Fibroblast of skin of back (primary cell): ENCODE measurements at regions not wholly inside any gene's neighbourhood (a gene's known extent, or its start where the extent isn't known, plus 50 kb on each side); places are given as distances from the start of the nearest gene placed in this dataset.

ENCODE experiments used
- DNase-seq: peaks from one replicate; pipeline ENCODE4 v3.0.0-alpha.2; 2013

- DNase-seq = no peak
These were observed 139.0 kb upstream of the LINC00305 start for GRCh38 chr18:64287926-64288325.

DNA sequence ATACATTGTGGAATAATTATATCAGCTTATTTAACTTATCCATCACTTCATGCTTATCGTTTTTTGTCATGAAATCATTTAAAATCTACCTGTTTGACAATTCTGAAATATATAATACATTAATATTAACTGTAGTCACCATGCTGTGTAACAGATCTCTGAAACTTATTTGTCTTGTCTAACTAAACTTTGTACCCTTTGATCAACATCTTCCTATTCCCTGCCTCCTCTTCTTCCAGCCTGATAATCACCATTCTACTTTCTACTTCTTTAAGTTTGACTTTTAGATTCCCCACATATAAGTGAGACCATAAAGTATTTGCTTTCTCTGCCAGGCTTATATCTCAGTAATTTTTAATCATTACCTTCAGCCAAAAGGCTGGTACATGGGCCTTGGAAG is 134.2 kb upstream of the LINC00305 start:
- DNase-seq = no peak

- DNase-seq = no peak
These were observed 129.1 kb upstream of the LINC00305 start for GRCh38 chr18:64278026-64278425.

DNA sequence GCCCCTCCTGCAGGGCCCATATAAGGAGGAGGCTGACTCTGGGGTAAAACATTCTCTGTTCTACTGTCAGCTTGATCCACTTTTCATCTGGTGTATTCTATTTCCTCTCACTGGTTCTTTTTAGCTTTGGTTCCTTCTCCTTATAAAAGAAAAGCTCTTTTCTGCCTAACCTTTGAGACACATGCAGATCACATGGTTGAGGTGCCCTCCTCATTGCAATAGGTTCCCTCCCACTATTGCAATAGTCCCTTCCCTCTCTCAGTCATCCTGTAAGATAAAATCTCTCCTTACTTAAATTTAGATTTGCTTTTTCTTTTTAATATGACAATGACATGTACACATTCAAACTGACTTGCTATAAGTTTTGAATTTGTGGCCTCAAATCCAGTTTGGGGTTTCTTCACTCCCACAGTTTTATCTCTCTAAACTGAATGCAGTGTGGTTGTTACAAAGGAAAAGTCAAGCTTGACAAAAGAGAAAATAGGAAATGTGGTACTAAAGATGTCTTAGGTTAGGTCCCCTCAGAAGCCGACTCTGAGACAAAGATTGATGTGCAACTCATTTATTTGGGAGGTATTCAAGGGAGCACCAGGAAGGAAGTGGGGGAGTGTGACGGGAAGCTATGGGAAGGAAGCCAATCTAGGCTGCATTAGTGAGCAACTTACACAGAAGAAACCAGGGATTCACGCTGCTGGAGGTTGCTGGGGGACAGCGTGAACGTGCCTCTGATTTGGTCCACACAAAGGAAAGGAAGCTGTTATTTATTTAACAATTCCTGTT is 127.6 kb upstream of the LINC00305 start:
- no peak for DNase-seq

DNA sequence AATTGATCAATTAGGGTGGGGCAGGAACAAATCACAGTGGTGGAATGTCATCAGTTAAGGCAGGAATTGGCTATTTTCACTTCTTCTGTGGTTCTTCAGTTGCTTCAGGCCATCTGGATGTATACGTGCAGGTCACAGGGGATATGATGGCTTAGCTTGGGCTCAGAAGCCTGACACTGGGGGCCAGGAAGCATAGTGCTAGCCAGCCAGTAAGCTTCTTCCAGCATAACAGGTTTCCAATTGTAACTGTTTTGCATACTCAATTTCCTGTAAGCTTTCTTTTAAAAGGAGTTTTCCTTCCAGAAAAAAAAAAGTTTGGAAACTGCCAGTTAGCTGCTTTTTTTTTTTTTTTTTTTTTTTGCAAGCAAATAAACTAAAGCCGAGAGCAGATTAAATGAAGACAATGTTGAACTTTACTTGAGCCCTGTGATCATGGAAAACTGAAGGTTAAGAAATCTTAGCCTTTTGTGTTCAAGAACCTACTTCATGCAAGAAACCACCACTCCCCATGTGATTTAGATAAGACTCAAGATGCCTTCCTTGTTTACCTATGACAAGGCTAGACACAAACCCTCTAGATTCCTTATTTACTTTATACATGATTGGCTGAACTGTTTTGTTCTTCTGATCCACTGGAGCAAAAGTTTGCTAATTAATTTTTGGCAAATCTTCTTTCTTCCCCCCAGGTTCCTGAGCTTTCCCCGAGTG is 126.9 kb upstream of the LINC00305 start:
- no peak for DNase-seq

- no peak for DNase-seq
These were observed 124.8 kb upstream of the LINC00305 start for GRCh38 chr18:64273724-64274123.

DNA sequence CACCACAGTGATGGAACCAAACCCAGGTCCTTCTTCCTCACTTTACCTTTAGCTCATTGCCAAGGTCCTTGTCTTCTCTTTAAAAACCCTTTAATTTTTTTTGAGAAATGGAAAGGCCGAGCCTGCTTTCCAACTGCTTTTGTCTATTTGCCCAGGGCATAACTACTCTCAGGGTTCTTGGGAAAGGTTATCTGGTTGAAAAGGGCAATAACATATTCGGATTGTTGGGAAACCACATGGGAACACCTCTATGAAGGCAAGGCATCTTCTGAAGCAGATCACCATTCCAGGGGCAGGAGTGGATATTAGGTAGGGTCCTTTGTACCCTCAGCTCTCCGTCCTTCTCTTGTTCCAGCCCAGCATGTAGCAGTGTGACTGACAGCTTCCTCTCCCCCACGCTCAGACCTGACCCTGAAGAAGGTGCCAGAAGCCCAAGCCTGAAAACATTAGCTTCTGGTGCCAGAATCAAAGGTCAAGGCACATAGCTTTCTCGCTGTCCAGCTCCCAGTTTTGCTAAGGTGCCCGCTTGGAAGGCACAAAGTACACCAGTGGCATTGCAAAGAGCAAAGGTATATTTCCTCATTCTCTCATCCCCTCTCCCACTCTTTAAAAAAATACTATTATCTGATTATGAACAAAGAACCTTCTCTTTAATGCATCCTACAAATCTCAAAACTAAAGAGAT is 123.2 kb upstream of the LINC00305 start:
- DNase-seq = no peak

- DNase-seq = no peak
These were observed 122.4 kb upstream of the LINC00305 start for GRCh38 chr18:64271246-64271645.

DNA sequence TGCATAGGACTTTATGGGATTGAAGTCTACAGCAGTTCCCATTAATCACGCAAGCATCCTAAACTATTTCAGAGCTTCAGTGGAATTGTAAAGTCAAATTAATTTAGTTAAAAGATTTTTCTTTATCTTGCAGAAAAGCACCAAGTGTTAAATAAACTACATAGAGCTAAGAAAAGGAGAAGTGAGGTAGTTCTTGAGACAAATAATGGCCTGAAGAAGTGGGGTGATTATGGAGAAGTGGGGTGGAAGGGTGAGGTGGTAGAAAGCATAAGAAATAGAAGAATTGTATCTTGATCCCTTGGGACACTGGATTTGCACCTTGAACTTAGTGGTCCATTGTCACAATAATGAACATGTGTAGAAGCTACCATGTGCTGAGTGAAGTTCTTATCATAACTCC is 121.7 kb upstream of the LINC00305 start:
- no peak for DNase-seq

DNA sequence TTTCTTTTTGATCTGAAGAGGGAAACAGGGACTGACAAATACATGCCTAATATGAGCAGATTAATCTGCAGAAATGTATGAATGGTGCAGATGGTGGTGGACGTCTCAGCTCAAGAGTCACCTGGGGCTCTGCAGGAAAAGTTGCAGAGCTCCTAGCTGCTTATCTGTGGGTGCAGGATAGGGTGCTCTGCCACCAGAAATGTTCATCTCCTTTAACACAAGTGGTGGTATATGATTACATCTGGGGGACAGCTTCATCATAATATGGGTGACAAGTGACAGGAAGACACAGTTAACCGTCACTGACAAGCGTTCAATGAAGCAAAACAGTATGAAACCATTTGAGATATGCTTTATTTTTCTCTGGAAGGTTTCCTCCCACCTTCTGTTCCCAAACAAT is 121.2 kb upstream of the LINC00305 start:
- no peak for DNase-seq

- no peak for DNase-seq
These were observed 115.3 kb upstream of the LINC00305 start for GRCh38 chr18:64264171-64264570.

- DNase-seq = no peak
These were observed 111.9 kb upstream of the LINC00305 start for GRCh38 chr18:64260810-64261209.

DNA sequence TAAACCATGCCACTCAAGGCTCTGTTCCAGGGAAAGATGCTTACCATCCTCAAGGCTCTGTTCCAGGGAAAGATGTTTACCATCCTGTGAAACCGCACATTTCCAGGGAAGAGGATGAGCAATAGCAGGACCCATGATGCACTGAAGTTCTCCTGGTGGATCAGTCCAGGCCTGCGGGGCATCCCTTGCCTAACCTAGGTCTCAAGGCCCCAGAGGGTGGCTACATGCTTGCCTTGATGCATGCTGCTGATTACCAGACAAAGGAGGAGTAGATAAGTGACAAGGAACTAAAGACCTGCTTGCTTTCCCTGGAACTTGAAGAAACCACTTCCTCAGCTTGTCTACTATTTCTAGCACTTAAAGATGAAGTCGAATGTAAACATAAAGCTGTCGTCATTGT is 111.0 kb upstream of the LINC00305 start:
- DNase-seq = no peak

- no peak for DNase-seq
These were observed 109.3 kb upstream of the LINC00305 start for GRCh38 chr18:64258111-64258650.

DNA sequence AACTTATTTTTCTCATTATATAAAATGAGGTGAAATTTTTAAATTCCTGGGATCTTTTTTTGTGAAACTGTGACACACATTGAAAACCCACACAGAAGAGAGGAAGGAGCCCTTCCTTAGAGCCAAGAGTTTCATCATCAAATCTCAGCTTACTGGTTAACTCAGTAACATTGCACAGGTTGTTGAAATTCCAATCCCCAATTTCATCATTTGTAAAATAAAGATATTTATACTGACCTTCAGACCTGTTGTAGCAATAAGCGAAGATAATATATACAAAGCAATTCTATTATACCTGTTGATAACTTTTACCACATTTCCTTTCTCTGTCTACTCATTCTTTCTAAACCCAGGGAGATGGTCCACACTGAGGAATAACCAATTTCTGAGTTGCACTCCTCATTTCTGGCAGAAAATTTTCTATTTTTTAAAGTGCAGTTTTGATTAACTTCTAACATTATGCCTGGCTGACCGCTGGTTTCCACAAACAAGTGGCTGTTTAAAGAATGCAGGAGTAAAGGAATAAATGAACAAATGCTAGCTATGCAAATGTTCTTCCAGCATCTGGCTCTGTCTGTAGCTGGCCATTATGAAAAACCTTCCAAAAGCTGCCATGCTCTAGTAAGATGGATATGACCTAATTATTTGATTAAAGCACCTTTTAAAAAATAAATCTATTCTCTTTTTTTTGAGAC is 105.7 kb upstream of the LINC00305 start:
- DNase-seq = no peak

- no peak for DNase-seq
These were observed 105.0 kb upstream of the LINC00305 start for GRCh38 chr18:64253873-64254272.

- no peak for DNase-seq
These were observed 104.3 kb upstream of the LINC00305 start for GRCh38 chr18:64253222-64253621.

GRCh38 chr18:64248836-64249235 is 99.9 kb upstream of the LINC00305 start:
- DNase-seq = no peak

GRCh38 chr18:64245126-64245861 is 96.4 kb upstream of the LINC00305 start:
- no peak for DNase-seq

GRCh38 chr18:64244571-64244970 is 95.7 kb upstream of the LINC00305 start:
- DNase-seq = no peak

GRCh38 chr18:64240316-64240715 is 91.4 kb upstream of the LINC00305 start:
- DNase-seq = no peak

- no peak for DNase-seq
These were observed 89.2 kb upstream of the LINC00305 start for GRCh38 chr18:64238076-64238475.
